ENCODE measurements at regions not wholly inside any gene's neighbourhood (a gene's known extent, or its start where the extent isn't known, plus 50 kb on each side); places are given as distances from the start of the nearest gene placed in this dataset.

DNA sequence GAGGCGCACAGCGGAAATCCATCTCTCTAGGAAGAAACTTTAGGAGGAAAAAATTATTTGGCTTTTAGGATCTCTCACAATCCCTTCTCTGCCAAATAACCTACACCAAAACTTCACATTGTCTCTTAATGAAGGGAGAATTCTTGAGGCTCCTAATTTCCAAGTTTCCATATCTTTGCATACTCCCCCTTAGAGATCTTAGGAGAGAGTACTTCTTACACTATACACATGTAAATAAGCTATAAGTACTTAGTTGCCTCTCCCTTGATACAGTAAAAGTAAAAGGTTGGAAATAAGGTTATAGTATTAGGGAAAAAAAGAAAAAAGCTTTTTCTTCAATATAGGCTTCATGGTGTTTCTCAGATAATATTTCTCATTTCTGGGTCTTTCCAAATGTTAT lies 596.7 kb downstream of the SATB2 start:
- TF ChIP-seq, protein P1, sequence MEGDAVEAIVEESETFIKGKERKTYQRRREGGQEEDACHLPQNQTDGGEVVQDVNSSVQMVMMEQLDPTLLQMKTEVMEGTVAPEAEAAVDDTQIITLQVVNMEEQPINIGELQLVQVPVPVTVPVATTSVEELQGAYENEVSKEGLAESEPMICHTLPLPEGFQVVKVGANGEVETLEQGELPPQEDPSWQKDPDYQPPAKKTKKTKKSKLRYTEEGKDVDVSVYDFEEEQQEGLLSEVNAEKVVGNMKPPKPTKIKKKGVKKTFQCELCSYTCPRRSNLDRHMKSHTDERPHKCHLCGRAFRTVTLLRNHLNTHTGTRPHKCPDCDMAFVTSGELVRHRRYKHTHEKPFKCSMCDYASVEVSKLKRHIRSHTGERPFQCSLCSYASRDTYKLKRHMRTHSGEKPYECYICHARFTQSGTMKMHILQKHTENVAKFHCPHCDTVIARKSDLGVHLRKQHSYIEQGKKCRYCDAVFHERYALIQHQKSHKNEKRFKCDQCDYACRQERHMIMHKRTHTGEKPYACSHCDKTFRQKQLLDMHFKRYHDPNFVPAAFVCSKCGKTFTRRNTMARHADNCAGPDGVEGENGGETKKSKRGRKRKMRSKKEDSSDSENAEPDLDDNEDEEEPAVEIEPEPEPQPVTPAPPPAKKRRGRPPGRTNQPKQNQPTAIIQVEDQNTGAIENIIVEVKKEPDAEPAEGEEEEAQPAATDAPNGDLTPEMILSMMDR (IDR thresholded peaks at IDR 0.05): no peak
- TF ChIP-seq POLR2A (IDR thresholded peaks at IDR 0.05; ENCODE audit: low read depth): no peak
- TF ChIP-seq POLR2AphosphoS5 (IDR thresholded peaks at IDR 0.05): no peak
- no peak for TF ChIP-seq EP300 (IDR thresholded peaks at IDR 0.05)

Data from esophagus muscularis mucosa (tissue), 4 donors.